Activated T-helper 2 cell treated with anti-CD3 and anti-CD28 coated beads, Interferon-gamma antibody, Interleukin-2, Interleukin-4, amounts not matched to agents 10 μg/mL and 5 μg/mL and 100 μg/mL, durations not matched to agents 14 hours and 24 hours and 36 hours (primary cell): ENCODE measurements at regions not wholly inside any gene's neighbourhood (a gene's known extent, or its start where the extent isn't known, plus 50 kb on each side); places are given as distances from the start of the nearest gene placed in this dataset.

Experiments
- DNase-seq: peaks from one replicate; pipeline ENCODE4 v3.0.0; 2021; ENCODE audit warnings: low spot score
- H3K27ac Mint-ChIP-seq: one replicate; pipeline ENCODE4 v1.8.0; 2021; ENCODE audit warnings: mixed read lengths
- H3K27me3 Mint-ChIP-seq: one replicate; pipeline ENCODE4 v1.8.0; 2021; ENCODE audit warnings: low read depth, mixed read lengths
- H3K36me3 Mint-ChIP-seq: one replicate; pipeline ENCODE4 v1.8.0; 2021; ENCODE audit warnings: low read depth, mixed read lengths
- H3K4me1 Mint-ChIP-seq: one replicate; pipeline ENCODE4 v1.8.0; 2021; ENCODE audit warnings: low read depth, mixed read lengths
- H3K4me3 Mint-ChIP-seq: one replicate; pipeline ENCODE4 v1.8.0; 2021; ENCODE audit warnings: low read depth, mild to moderate bottlenecking, moderate library complexity, mixed read lengths
- H3K9me3 Mint-ChIP-seq: one replicate; pipeline ENCODE4 v1.8.0; 2021; ENCODE audit warnings: mixed read lengths
- intact Hi-C: fragments of 100-400 bp; cut with micrococcal nuclease; formaldehyde crosslinking; loops from one replicate; pipeline ENCODE4 v1.15.1; 2023

GRCh38 chr16:54418903-54419302, 132.3 kb upstream of the IRX3 start:
- DNase-seq = no peak
- intact Hi-C loops = no loop called here
- H3K27ac Mint-ChIP-seq = no peak overlapping the region
- H3K4me3 Mint-ChIP-seq = no peak overlapping the region
- no peaks in the 10 kb centered on the region for H3K36me3 Mint-ChIP-seq
- no peaks in the 10 kb centered on the region for H3K9me3 Mint-ChIP-seq
- H3K4me1 Mint-ChIP-seq = peaks cover 2% of the 10 kb centered on the region
- no peaks in the 10 kb centered on the region for H3K27me3 Mint-ChIP-seq

GRCh38 chr16:54417384-54417783, 130.8 kb upstream of the IRX3 start:
- Mint-ChIP-seq H3K27me3 (no peaks in the 10 kb centered on the region), H3K27ac (no peak overlapping the region), H3K9me3 (no peaks in the 10 kb centered on the region), H3K4me3 (no peak overlapping the region), H3K36me3 (no peaks in the 10 kb centered on the region), H3K4me1 (peaks cover 1% of the 10 kb centered on the region)
- intact Hi-C loops = no loop called here
- DNase-seq = no peak

GRCh38 chr16:54414671-54415070, 128.1 kb upstream of the IRX3 start:
- Mint-ChIP-seq H3K27me3 (peaks cover 7% of the 10 kb centered on the region), H3K27ac (no peak overlapping the region), H3K4me1 (no peaks in the 10 kb centered on the region), H3K9me3 (no peaks in the 10 kb centered on the region), H3K4me3 (no peak overlapping the region), H3K36me3 (no peaks in the 10 kb centered on the region)
- DNase-seq = no peak
- intact Hi-C loops = no loop called here

GRCh38 chr16:54412777-54413455, 126.3 kb upstream of the IRX3 start:
- no peak for DNase-seq
- Mint-ChIP-seq H3K27ac (no peak overlapping the region), H3K27me3 (peaks cover 7% of the 10 kb centered on the region), H3K4me3 (no peak overlapping the region), H3K4me1 (no peaks in the 10 kb centered on the region), H3K9me3 (no peaks in the 10 kb centered on the region), H3K36me3 (no peaks in the 10 kb centered on the region)
- intact Hi-C loops = no loop called here

- no peak for DNase-seq
- H3K27ac Mint-ChIP-seq = no peak overlapping the region
- no peak overlapping the region for H3K4me3 Mint-ChIP-seq
- H3K4me1 Mint-ChIP-seq = no peaks in the 10 kb centered on the region
- no peaks in the 10 kb centered on the region for H3K36me3 Mint-ChIP-seq
- intact Hi-C loops = no loop called here
- H3K9me3 Mint-ChIP-seq = no peaks in the 10 kb centered on the region
- H3K27me3 Mint-ChIP-seq = peaks cover 7% of the 10 kb centered on the region
Observed at GRCh38 chr16:54412037-54412436, 125.5 kb upstream of the IRX3 start.

GRCh38 chr16:54411544-54411943, 125.0 kb upstream of the IRX3 start:
- H3K4me3 Mint-ChIP-seq = no peak overlapping the region
- no peaks in the 10 kb centered on the region for H3K9me3 Mint-ChIP-seq
- no peaks in the 10 kb centered on the region for H3K4me1 Mint-ChIP-seq
- DNase-seq = no peak
- no peak overlapping the region for H3K27ac Mint-ChIP-seq
- H3K27me3 Mint-ChIP-seq = peaks cover 7% of the 10 kb centered on the region
- intact Hi-C loops = no loop called here
- H3K36me3 Mint-ChIP-seq = no peaks in the 10 kb centered on the region

- Mint-ChIP-seq H3K9me3 (no peaks in the 10 kb centered on the region), H3K27me3 (peaks cover 7% of the 10 kb centered on the region), H3K4me3 (no peak overlapping the region), H3K27ac (no peak overlapping the region), H3K36me3 (no peaks in the 10 kb centered on the region), H3K4me1 (no peaks in the 10 kb centered on the region)
- DNase-seq = no peak
- intact Hi-C loops = no loop called here
Observed at GRCh38 chr16:54409982-54410381, 123.4 kb upstream of the IRX3 start.

- no peaks in the 10 kb centered on the region for H3K4me1 Mint-ChIP-seq
- intact Hi-C loops = no loop called here
- no peaks in the 10 kb centered on the region for H3K9me3 Mint-ChIP-seq
- H3K27me3 Mint-ChIP-seq = peaks cover 7% of the 10 kb centered on the region
- no peaks in the 10 kb centered on the region for H3K36me3 Mint-ChIP-seq
- H3K27ac Mint-ChIP-seq = no peak overlapping the region
- no peak for DNase-seq
- H3K4me3 Mint-ChIP-seq = no peak overlapping the region
Observed at GRCh38 chr16:54407596-54407995, 121.0 kb upstream of the IRX3 start.

- H3K9me3 Mint-ChIP-seq = no peaks in the 10 kb centered on the region
- H3K4me3 Mint-ChIP-seq = no peak overlapping the region
- DNase-seq = no peak
- no peaks in the 10 kb centered on the region for H3K36me3 Mint-ChIP-seq
- H3K27me3 Mint-ChIP-seq = no peaks in the 10 kb centered on the region
- no peak overlapping the region for H3K27ac Mint-ChIP-seq
- no peaks in the 10 kb centered on the region for H3K4me1 Mint-ChIP-seq
- intact Hi-C loops = no loop called here
Observed at GRCh38 chr16:54405478-54405877, 118.9 kb upstream of the IRX3 start.

- no peaks in the 10 kb centered on the region for H3K9me3 Mint-ChIP-seq
- no peak for DNase-seq
- no peaks in the 10 kb centered on the region for H3K27me3 Mint-ChIP-seq
- H3K27ac Mint-ChIP-seq = no peak overlapping the region
- intact Hi-C loops = no loop called here
- no peak overlapping the region for H3K4me3 Mint-ChIP-seq
- H3K36me3 Mint-ChIP-seq = no peaks in the 10 kb centered on the region
- no peaks in the 10 kb centered on the region for H3K4me1 Mint-ChIP-seq
Observed at GRCh38 chr16:54403580-54403979, 117.0 kb upstream of the IRX3 start.

- H3K9me3 Mint-ChIP-seq = no peaks in the 10 kb centered on the region
- no peak for DNase-seq
- no peak overlapping the region for H3K4me3 Mint-ChIP-seq
- no peak overlapping the region for H3K27ac Mint-ChIP-seq
- H3K27me3 Mint-ChIP-seq = no peaks in the 10 kb centered on the region
- H3K4me1 Mint-ChIP-seq = no peaks in the 10 kb centered on the region
- intact Hi-C loops = no loop called here
- no peaks in the 10 kb centered on the region for H3K36me3 Mint-ChIP-seq
Observed at GRCh38 chr16:54402873-54403272, 116.3 kb upstream of the IRX3 start.

GRCh38 chr16:54402270-54402669, 115.7 kb upstream of the IRX3 start:
- no peaks in the 10 kb centered on the region for H3K4me1 Mint-ChIP-seq

GRCh38 chr16:54400261-54400660, 113.7 kb upstream of the IRX3 start:
- H3K4me1 Mint-ChIP-seq = no peaks in the 10 kb centered on the region
- H3K27ac Mint-ChIP-seq = no peak overlapping the region
- intact Hi-C loops = no loop called here
- no peak overlapping the region for H3K4me3 Mint-ChIP-seq
- H3K36me3 Mint-ChIP-seq = no peaks in the 10 kb centered on the region
- H3K9me3 Mint-ChIP-seq = no peaks in the 10 kb centered on the region
- no peaks in the 10 kb centered on the region for H3K27me3 Mint-ChIP-seq
- DNase-seq = no peak

More at GRCh38 chr16:54402270-54402669, 115.7 kb upstream of the IRX3 start:
- Mint-ChIP-seq H3K4me3 (no peak overlapping the region), H3K36me3 (no peaks in the 10 kb centered on the region), H3K9me3 (no peaks in the 10 kb centered on the region), H3K27ac (no peak overlapping the region), H3K27me3 (no peaks in the 10 kb centered on the region)
- intact Hi-C loops = no loop called here
- no peak for DNase-seq

- intact Hi-C loops = no loop called here
- Mint-ChIP-seq H3K27me3 (no peaks in the 10 kb centered on the region), H3K4me3 (no peak overlapping the region), H3K4me1 (no peaks in the 10 kb centered on the region), H3K9me3 (no peaks in the 10 kb centered on the region), H3K27ac (no peak overlapping the region), H3K36me3 (no peaks in the 10 kb centered on the region)
- no peak for DNase-seq
Observed at GRCh38 chr16:54398986-54399385, 112.4 kb upstream of the IRX3 start.
